ENCODE measurements at regions not wholly inside any gene's neighbourhood (a gene's known extent, or its start where the extent isn't known, plus 50 kb on each side); places are given as distances from the start of the nearest gene placed in this dataset.

GRCh38 chr22:47544696-47545095 lies 782.2 kb downstream of the TBC1D22A start:
- no peak overlapping the region for H3K27ac ChIP-seq (ENCODE audit: insufficient read depth, low read length)
- H4K8ac ChIP-seq (ENCODE audit: low read depth in 2 of 2, low read length in 2 of 2), result no peak overlapping the region
- no peak overlapping the region for H3K4me2 ChIP-seq (ENCODE audit: low read depth, low read length)
- no peak overlapping the region for H2BK120ac ChIP-seq (ENCODE audit: low read depth, low read length)
- H3K27me3 ChIP-seq (ENCODE audit: control insufficient read depth, insufficient read depth, low read length), result no peaks in the 10 kb centered on the region
- no peaks in the 10 kb centered on the region for H3K79me1 ChIP-seq (ENCODE audit: low read depth in 1 of 2, low read length in 2 of 2)
- no peak for TF ChIP-seq RAD21 (IDR thresholded peaks at IDR 0.05; ENCODE audit: low read length)
- H3K9ac ChIP-seq (ENCODE audit: low read depth, low read length), result no peak overlapping the region
- H2BK15ac ChIP-seq (ENCODE audit: low read depth, low read length), result no peak overlapping the region
- POLR2A ChIA-PET (ENCODE audit: unreplicated experiment), result no interaction called here
- H2BK5ac ChIP-seq (ENCODE audit: low read depth, low read length, poor library complexity, severe bottlenecking), result no peak overlapping the region
- H3K4me3 ChIP-seq (ENCODE audit: insufficient read depth, low read depth, low read length), result no peak overlapping the region
- no peak overlapping the region for H3K14ac ChIP-seq (replicated peaks; ENCODE audit: low read depth, low read length)
- CTCF ChIA-PET, result no interaction called here
- BruUV-seq (replicated peaks), result no TSS peak
- H4K5ac ChIP-seq (ENCODE audit: low read depth, low read length), result no peak overlapping the region
- dilution Hi-C loops (cut with HindIII; ENCODE audit: low sequenced_read_pairs, unreplicated experiment) (no loop called here), intact Hi-C loops (cut with micrococcal nuclease) (no loop called here), in situ Hi-C loops (cut with MboI; ENCODE audit: low sequenced_read_pairs) (no loop called here)
- H3K56ac ChIP-seq (ENCODE audit: extremely low read depth, insufficient read depth, low read length), result no peak overlapping the region
- H3K4me1 ChIP-seq (ENCODE audit: control insufficient read depth, insufficient read depth, low read length), result no peaks in the 10 kb centered on the region
- H3K18ac ChIP-seq (ENCODE audit: low read depth, low read length), result no peak overlapping the region
- H3K36me3 ChIP-seq (ENCODE audit: control insufficient read depth, insufficient read depth, low read length), result no peaks in the 10 kb centered on the region
- no peak overlapping the region for H3K4ac ChIP-seq (ENCODE audit: low read depth, low read length)
- no peak for DNase-seq
- H2AFZ ChIP-seq (replicated peaks; ENCODE audit: low read length, poor library complexity), result no peak overlapping the region
- H3K9me1 ChIP-seq (ENCODE audit: insufficient read depth, low read length), result no peaks in the 10 kb centered on the region
- no peaks in the 10 kb centered on the region for H4K20me1 ChIP-seq (ENCODE audit: insufficient read depth, low read length)
- ATAC-seq (ENCODE audit: low read depth), result no peak
- WGBS, 2 experiments (ENCODE audit: extremely low coverage in 2 of 2, insufficient read length in 1 of 2), result 40% methylated on average over 1 of the region's 2 CpGs; no CpG with 5 or more reads in 1 of the 2 experiments
- peaks cover 36% of the 10 kb centered on the region for H3K9me3 ChIP-seq (ENCODE audit: control insufficient read depth, insufficient read depth, low read length)
- H3K23ac ChIP-seq (ENCODE audit: low read depth, low read length), result no peak overlapping the region
- no peak overlapping the region for H2AK5ac ChIP-seq (ENCODE audit: low read depth, low read length)
- no peak overlapping the region for H2BK20ac ChIP-seq (ENCODE audit: low read depth, low read length)
- H2AK9ac ChIP-seq (replicated peaks; ENCODE audit: low read depth, low read length, poor library complexity), result no peak overlapping the region
- no peak overlapping the region for H4K91ac ChIP-seq (ENCODE audit: insufficient read depth, low read depth, low read length)

Data from IMR-90 (cell line).